HEK293 (cell line): ENCODE measurements at regions not wholly inside any gene's neighbourhood (a gene's known extent, or its start where the extent isn't known, plus 50 kb on each side); places are given as distances from the start of the nearest gene placed in this dataset.

Source experiments
- CTCF ChIA-PET: fragments of 350-600 bp; formaldehyde crosslinking; extraction: SDS; loops from one replicate; lab custom pipeline; 2021; ENCODE audit warnings: antibody characterized with exemption; lab: Yijun Ruan, JAX
- POLR2A ChIA-PET: fragments of 300-600 bp; formaldehyde crosslinking; extraction: SDS; loops from one replicate; lab custom pipeline; 2020; ENCODE audit warnings: antibody characterized with exemption, inconsistent platforms; lab: Yijun Ruan, JAX
- H3K27ac ChIP-seq: fragments of 200-500 bp; sonication (Bioruptor generic); 2 replicates; pipeline ENCODE4 v1.5.1; 2014; ENCODE audit warnings: low read depth, low read length, control low read depth, inconsistent platforms; ENCODE audit errors: extremely low read depth
- H3K36me3 ChIP-seq, 2 experiments: fragments of 200-500 bp in 1 of 2; sonication (Bioruptor generic) in 1 of 2; 1 replicate in 1 of 2; 2 replicates in 1 of 2; pipeline ENCODE4 v1.5.1; 2014 to 2017; ENCODE audit warnings: inconsistent platforms in 2 of 2, low read length in 2 of 2; ENCODE audit not compliant: control insufficient read depth in 2 of 2, insufficient read depth in 1 of 2
- H3K4me1 ChIP-seq: fragments of 200-500 bp; sonication (Bioruptor generic); 2 replicates; pipeline ENCODE4 v1.5.1; 2014; ENCODE audit warnings: mild to moderate bottlenecking, low read length, inconsistent platforms; ENCODE audit not compliant: control insufficient read depth, insufficient read depth
- H3K4me3 ChIP-seq: 2 replicates; pipeline ENCODE4 v1.5.1; 2011; ENCODE audit warnings: low read depth, mild to moderate bottlenecking, control low read depth, low read length, moderate library complexity
- H3K9me3 ChIP-seq: fragments of 200-500 bp; sonication (Bioruptor generic); 2 replicates; pipeline ENCODE4 v1.5.1; 2014; ENCODE audit warnings: low read depth, low read length, inconsistent platforms; ENCODE audit not compliant: control insufficient read depth, insufficient read depth
- GLI2 ChIP-seq: fragments of 450-650 bp; formaldehyde crosslinking; IDR thresholded peaks from 2 replicates; pipeline ENCODE4; 2017; ENCODE audit warnings: missing biosample characterization, missing genetic modification characterization, low read depth, borderline replicate concordance
- HOXD13 ChIP-seq: sonication (generic); formaldehyde crosslinking; IDR thresholded peaks from 2 replicates; pipeline ENCODE4 v1.8.0; 2022; ENCODE audit warnings: missing genetic modification reagents, borderline replicate concordance
- IKZF3 ChIP-seq: fragments of 450-650 bp; IDR thresholded peaks from 2 replicates; pipeline ENCODE4 v1.5.0; 2018; ENCODE audit warnings: missing biosample characterization, mild to moderate bottlenecking, missing genetic modification characterization, moderate library complexity
- KLF10 ChIP-seq: fragments of 450-650 bp; IDR thresholded peaks from 2 replicates; pipeline ENCODE4 v1.5.1; 2018; ENCODE audit warnings: missing biosample characterization, mild to moderate bottlenecking, missing genetic modification characterization
- RBAK ChIP-seq: fragments of 450-650 bp; formaldehyde crosslinking; IDR thresholded peaks from 2 replicates; pipeline ENCODE4 v1.5.1; 2016; ENCODE audit warnings: missing biosample characterization, missing genetic modification characterization
- TSHZ1 ChIP-seq: fragments of 450-650 bp; formaldehyde crosslinking; IDR thresholded peaks from 2 replicates; pipeline ENCODE4 v1.5.1; 2016; ENCODE audit warnings: missing biosample characterization, missing genetic modification characterization, borderline replicate concordance
- YY2 ChIP-seq: fragments of 450-650 bp; formaldehyde crosslinking; IDR thresholded peaks from 2 replicates; pipeline ENCODE4 v1.5.1; 2016; ENCODE audit warnings: missing biosample characterization, missing genetic modification characterization
- ZBTB8A ChIP-seq: fragments of 450-650 bp; formaldehyde crosslinking; IDR thresholded peaks from 2 replicates; pipeline ENCODE4 v1.5.1; 2016; ENCODE audit warnings: missing biosample characterization, missing genetic modification characterization
- ZNF202 ChIP-seq: fragments of 450-650 bp; formaldehyde crosslinking; IDR thresholded peaks from 2 replicates; pipeline ENCODE4 v1.5.1; 2016; ENCODE audit warnings: missing biosample characterization, missing genetic modification characterization, borderline replicate concordance
- ZNF24 ChIP-seq: fragments of 450-650 bp; formaldehyde crosslinking; IDR thresholded peaks from 2 replicates; pipeline ENCODE4 v1.5.1; 2016; ENCODE audit warnings: missing biosample characterization, missing genetic modification characterization
- ZNF266 ChIP-seq: fragments of 450-650 bp; formaldehyde crosslinking; IDR thresholded peaks from 2 replicates; pipeline ENCODE4 v1.5.1; 2016; ENCODE audit warnings: missing biosample characterization, missing genetic modification characterization, low read depth
- ZNF311 ChIP-seq: fragments of 450-650 bp; formaldehyde crosslinking; IDR thresholded peaks from 2 replicates; pipeline ENCODE4 v1.5.1; 2017; ENCODE audit warnings: missing biosample characterization, missing genetic modification characterization, borderline replicate concordance
- ZNF354C ChIP-seq: fragments of 450-650 bp; formaldehyde crosslinking; IDR thresholded peaks from 2 replicates; pipeline ENCODE4 v1.5.1; 2016; ENCODE audit warnings: missing biosample characterization, missing genetic modification characterization, low read depth, borderline replicate concordance
- ZNF366 ChIP-seq: fragments of 450-650 bp; formaldehyde crosslinking; conservative IDR thresholded peaks from 2 replicates; pipeline ENCODE4 v1.5.1; 2016; ENCODE audit warnings: missing biosample characterization, missing genetic modification characterization
- ZNF501 ChIP-seq: fragments of 450-650 bp; formaldehyde crosslinking; IDR thresholded peaks from 2 replicates; pipeline ENCODE4 v1.5.1; 2016; ENCODE audit warnings: missing biosample characterization, missing genetic modification characterization
- ZNF549 ChIP-seq: fragments of 450-650 bp; IDR thresholded peaks from 2 replicates; pipeline ENCODE4 v1.5.1; 2018; ENCODE audit warnings: missing biosample characterization, missing genetic modification characterization, mild to moderate bottlenecking, inconsistent platforms, moderate library complexity
- ZNF626 ChIP-seq: fragments of 450-650 bp; sonication (Bioruptor Pico); formaldehyde crosslinking; IDR thresholded peaks from 2 replicates; pipeline ENCODE4 v1.5.1; 2018; ENCODE audit warnings: missing biosample characterization, missing genetic modification characterization, inconsistent platforms
- ZNF629 ChIP-seq: fragments of 450-650 bp; formaldehyde crosslinking; IDR thresholded peaks from 2 replicates; pipeline ENCODE4 v1.5.1; 2017; ENCODE audit warnings: missing biosample characterization, missing genetic modification characterization
- ZNF701 ChIP-seq: fragments of 450-650 bp; formaldehyde crosslinking; IDR thresholded peaks from 2 replicates; pipeline ENCODE4 v1.5.1; 2016; ENCODE audit warnings: missing biosample characterization, missing genetic modification characterization
- ZNF776 ChIP-seq: fragments of 450-650 bp; formaldehyde crosslinking; IDR thresholded peaks from 2 replicates; pipeline ENCODE4 v1.5.0; 2017; ENCODE audit warnings: missing biosample characterization, missing genetic modification characterization, borderline replicate concordance
- ZSCAN16 ChIP-seq: fragments of 450-650 bp; formaldehyde crosslinking; IDR thresholded peaks from 2 replicates; pipeline ENCODE4 v1.5.1; 2016; ENCODE audit warnings: missing biosample characterization, missing genetic modification characterization
- TF ChIP-seq, protein P1 (sequence below): fragments of 450-650 bp; formaldehyde crosslinking; IDR thresholded peaks from 2 replicates; pipeline ENCODE4 v1.5.1; 2016; ENCODE audit warnings: missing biosample characterization, missing genetic modification characterization

- Histone ChIP-seq H3K4me3 (no peak overlapping the region), H3K36me3 (no peaks in the 10 kb centered on the region), H3K27ac (no peak overlapping the region), H3K9me3 (no peaks in the 10 kb centered on the region)
- ChIA-PET POLR2A (no interaction called here), CTCF (no interaction called here)
- no peak for TF ChIP-seq ZNF626 (tag by site-specific recombination)
- TF ChIP-seq ZSCAN16 (tag by site-specific recombination) = no peak
- no peak for TF ChIP-seq YY2 (tag by site-specific recombination)
- TF ChIP-seq ZNF701 (tag by site-specific recombination) = no peak
- no peak for TF ChIP-seq KLF10 (tag by site-specific recombination)
- TF ChIP-seq HOXD13 (CRISPR knock-in tag) = no peak
- no peak for TF ChIP-seq ZNF354C (tag by site-specific recombination)
- TF ChIP-seq IKZF3 (tag by site-specific recombination) = no peak
- TF ChIP-seq, all 188 proteins: peak for 0
- H3K4me1 ChIP-seq = no peaks in the 10 kb centered on the region
These were observed 241.9 kb downstream of the CDH11 start for GRCh38 chr16:64880006-64880405.

DNA sequence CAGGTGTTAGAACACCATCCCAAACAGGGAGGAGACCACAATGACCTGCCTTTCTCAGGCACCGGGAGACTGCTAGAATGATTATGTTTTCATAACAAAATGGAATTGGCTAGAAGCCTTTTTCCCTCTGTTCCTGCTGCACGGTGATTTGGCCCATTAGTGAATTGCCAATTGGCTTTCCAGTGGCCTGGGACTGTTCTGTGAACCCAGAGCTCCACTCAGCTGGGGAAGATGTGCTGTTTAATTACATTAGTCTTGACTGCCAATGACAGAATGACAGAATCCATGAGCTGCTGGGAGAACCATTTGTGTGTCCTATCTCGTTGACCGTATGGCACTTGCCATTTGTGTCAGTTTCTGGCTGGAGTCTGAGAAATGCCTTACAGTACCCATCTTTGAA, 242.9 kb downstream of the CDH11 start:
- Histone ChIP-seq H3K36me3 (no peaks in the 10 kb centered on the region), H3K27ac (no peak overlapping the region), H3K4me3 (no peak overlapping the region), H3K4me1 (no peaks in the 10 kb centered on the region), H3K9me3 (no peaks in the 10 kb centered on the region)
- CTCF ChIA-PET = no interaction called here
- no peak for TF ChIP-seq ZNF549
- no peak for TF ChIP-seq ZNF311 (tag by site-specific recombination)
- TF ChIP-seq ZNF366 (tag by site-specific recombination) = no peak
- TF ChIP-seq TSHZ1 (tag by site-specific recombination) = no peak
- TF ChIP-seq ZNF776 = no peak
- no peak for TF ChIP-seq ZNF24 (tag by site-specific recombination)
- TF ChIP-seq ZNF629 (tag by site-specific recombination) = no peak
- no peak for TF ChIP-seq ZNF266
- TF ChIP-seq GLI2 (tag by site-specific recombination) = no peak
- TF ChIP-seq ZBTB8A = no peak
- no peak for TF ChIP-seq YY2 (tag by site-specific recombination)
- no peak for TF ChIP-seq RBAK (tag by site-specific recombination)
- TF ChIP-seq, protein P1, sequence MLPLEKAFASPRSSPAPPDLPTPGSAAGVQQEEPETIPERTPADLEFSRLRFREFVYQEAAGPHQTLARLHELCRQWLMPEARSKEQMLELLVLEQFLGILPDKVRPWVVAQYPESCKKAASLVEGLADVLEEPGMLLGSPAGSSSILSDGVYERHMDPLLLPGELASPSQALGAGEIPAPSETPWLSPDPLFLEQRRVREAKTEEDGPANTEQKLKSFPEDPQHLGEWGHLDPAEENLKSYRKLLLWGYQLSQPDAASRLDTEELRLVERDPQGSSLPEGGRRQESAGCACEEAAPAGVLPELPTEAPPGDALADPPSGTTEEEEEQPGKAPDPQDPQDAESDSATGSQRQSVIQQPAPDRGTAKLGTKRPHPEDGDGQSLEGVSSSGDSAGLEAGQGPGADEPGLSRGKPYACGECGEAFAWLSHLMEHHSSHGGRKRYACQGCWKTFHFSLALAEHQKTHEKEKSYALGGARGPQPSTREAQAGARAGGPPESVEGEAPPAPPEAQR (tag by site-specific recombination) = no peak
- no peak for TF ChIP-seq ZNF202 (tag by site-specific recombination)
- no peak for TF ChIP-seq ZNF501 (tag by site-specific recombination)
- POLR2A ChIA-PET = no interaction called here
